ENCODE measurements at regions not wholly inside any gene's neighbourhood (a gene's known extent, or its start where the extent isn't known, plus 50 kb on each side); places are given as distances from the start of the nearest gene placed in this dataset.

DNA sequence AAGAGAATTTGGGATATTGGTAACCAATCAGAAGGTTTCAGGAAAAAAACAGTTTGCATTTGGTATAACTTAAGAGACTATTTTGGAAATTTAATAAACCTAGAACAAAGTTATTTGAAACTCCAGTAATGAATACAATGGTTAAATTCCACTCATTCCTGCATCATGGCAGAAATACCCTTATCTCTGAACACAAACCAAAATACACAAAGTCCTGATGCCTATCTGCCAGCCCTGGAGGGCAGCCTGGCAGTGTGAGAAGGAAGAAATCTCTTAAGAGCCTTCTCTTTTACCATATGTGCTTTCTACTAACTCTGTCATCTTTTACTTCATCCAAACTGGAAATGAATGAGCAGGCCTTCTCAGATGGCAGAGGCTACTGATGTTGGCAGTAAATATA, 147.1 kb upstream of the LYZL1 start:
- H3K4me3 ChIP-seq = no peak overlapping the region
- DNase-seq (ENCODE audit: low spot score) = peak; percentile 16
- H3K9me3 ChIP-seq = no peaks in the 10 kb centered on the region
- no peaks in the 10 kb centered on the region for H3K27me3 ChIP-seq (replicated peaks; ENCODE audit: insufficient read depth)
- no peaks in the 10 kb centered on the region for H3K36me3 ChIP-seq
- intact Hi-C loops (cut with DNase I) = no loop called here
- H3K4me1 ChIP-seq (replicated peaks) = no peaks in the 10 kb centered on the region
- H3K27ac ChIP-seq = no peak overlapping the region
- TF ChIP-seq POLR2AphosphoS5 (IDR thresholded peaks at IDR 0.05) (peak; percentile 43), POLR2A (IDR thresholded peaks at IDR 0.05) (no peak)
- TF ChIP-seq, protein P1, sequence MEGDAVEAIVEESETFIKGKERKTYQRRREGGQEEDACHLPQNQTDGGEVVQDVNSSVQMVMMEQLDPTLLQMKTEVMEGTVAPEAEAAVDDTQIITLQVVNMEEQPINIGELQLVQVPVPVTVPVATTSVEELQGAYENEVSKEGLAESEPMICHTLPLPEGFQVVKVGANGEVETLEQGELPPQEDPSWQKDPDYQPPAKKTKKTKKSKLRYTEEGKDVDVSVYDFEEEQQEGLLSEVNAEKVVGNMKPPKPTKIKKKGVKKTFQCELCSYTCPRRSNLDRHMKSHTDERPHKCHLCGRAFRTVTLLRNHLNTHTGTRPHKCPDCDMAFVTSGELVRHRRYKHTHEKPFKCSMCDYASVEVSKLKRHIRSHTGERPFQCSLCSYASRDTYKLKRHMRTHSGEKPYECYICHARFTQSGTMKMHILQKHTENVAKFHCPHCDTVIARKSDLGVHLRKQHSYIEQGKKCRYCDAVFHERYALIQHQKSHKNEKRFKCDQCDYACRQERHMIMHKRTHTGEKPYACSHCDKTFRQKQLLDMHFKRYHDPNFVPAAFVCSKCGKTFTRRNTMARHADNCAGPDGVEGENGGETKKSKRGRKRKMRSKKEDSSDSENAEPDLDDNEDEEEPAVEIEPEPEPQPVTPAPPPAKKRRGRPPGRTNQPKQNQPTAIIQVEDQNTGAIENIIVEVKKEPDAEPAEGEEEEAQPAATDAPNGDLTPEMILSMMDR (IDR thresholded peaks at IDR 0.05) = no peak

GRCh38 chr10:29142516-29143314, 146.2 kb upstream of the LYZL1 start:
- no peak overlapping the region for H3K27ac ChIP-seq
- no peak overlapping the region for H3K4me3 ChIP-seq
- WGBS = 83% methylated on average over 29 of the region's 29 CpGs
- no peaks in the 10 kb centered on the region for H3K27me3 ChIP-seq (replicated peaks; ENCODE audit: insufficient read depth)
- H3K36me3 ChIP-seq = no peaks in the 10 kb centered on the region
- H3K9me3 ChIP-seq = no peaks in the 10 kb centered on the region
- TF ChIP-seq POLR2A (IDR thresholded peaks at IDR 0.05) = no peak
- no peak for TF ChIP-seq POLR2AphosphoS5 (IDR thresholded peaks at IDR 0.05)
- TF ChIP-seq, protein P1 (IDR thresholded peaks at IDR 0.05) = no peak
- no peak for DNase-seq (ENCODE audit: low spot score)
- intact Hi-C loops (cut with DNase I) = no loop called here
- no peaks in the 10 kb centered on the region for H3K4me1 ChIP-seq (replicated peaks)

DNA sequence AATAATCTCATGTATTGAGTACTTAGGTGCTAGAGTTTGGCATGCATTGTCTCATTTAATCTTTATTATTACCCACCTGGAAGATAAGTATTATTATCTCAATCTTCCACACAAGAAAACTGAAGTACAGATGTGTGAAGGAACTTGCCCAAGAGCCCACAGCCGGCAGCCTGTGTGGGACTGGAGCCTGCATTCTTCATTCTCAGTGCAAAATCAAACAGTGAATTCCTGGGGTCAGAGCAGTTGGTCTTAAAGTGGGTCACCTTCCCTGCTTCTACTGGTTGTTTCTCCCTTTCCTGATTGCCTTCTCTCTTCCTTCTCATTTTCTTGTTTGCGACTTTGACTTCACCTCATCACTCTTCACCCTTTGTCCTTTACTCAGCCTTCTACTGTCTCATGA, 144.7 kb upstream of the LYZL1 start:
- no peak for DNase-seq (ENCODE audit: low spot score)
- H3K9me3 ChIP-seq = no peaks in the 10 kb centered on the region
- no peaks in the 10 kb centered on the region for H3K36me3 ChIP-seq
- H3K4me3 ChIP-seq = no peak overlapping the region
- no peak overlapping the region for H3K27ac ChIP-seq
- no peaks in the 10 kb centered on the region for H3K27me3 ChIP-seq (replicated peaks; ENCODE audit: insufficient read depth)
- TF ChIP-seq, protein P1 (IDR thresholded peaks at IDR 0.05) = no peak
- TF ChIP-seq POLR2A (IDR thresholded peaks at IDR 0.05) (no peak), POLR2AphosphoS5 (IDR thresholded peaks at IDR 0.05) (no peak)
- H3K4me1 ChIP-seq (replicated peaks) = no peaks in the 10 kb centered on the region
- 72% methylated on average over 2 of the region's 2 CpGs for WGBS
- intact Hi-C loops (cut with DNase I) = no loop called here

DNA sequence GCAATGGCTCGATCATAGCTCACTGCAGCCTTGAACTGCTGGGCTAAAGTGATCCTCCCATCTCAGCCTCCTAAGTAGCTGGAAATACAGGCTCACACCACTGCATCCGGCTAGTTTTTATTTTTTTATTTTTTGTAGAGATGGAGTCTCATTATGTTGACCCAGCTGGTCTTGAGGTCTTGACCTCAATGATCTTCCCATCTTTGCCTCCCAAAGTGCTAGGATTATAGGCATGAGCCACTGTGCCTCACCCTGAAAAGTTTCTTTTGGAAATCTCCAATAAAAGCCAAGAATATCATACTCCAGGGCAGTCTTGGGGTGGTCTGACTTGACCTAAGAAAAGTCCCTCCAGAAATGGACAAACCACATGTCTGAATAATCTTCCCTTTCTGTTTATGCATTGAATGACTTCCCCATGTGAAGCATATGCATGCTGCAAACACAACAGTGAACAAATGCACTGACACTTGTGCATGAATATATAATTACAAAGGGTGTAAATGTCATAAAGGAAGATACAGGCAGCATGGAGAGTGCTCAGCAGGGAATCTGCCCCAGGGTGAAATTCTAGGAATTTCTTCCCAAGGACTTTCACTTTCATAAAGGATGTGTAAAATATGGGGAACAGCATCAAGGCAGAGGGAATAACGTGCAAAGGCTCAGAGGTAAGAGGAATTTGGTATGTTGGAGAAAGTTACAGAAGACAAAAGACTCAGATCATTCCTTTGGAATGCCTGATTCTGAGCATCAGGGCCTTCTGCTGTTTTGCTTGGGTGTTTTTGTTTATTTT, 142.4 kb upstream of the LYZL1 start:
- no peak for DNase-seq (ENCODE audit: low spot score)
- Histone ChIP-seq H3K36me3 (no peaks in the 10 kb centered on the region), H3K4me3 (no peak overlapping the region), H3K9me3 (no peaks in the 10 kb centered on the region), H3K4me1 (replicated peaks) (no peaks in the 10 kb centered on the region), H3K27ac (no peak overlapping the region), H3K27me3 (replicated peaks; ENCODE audit: insufficient read depth) (no peaks in the 10 kb centered on the region)
- intact Hi-C loops (cut with DNase I) = no loop called here
- WGBS = 93% methylated on average over 3 of the region's 3 CpGs
- TF ChIP-seq, protein P1 (IDR thresholded peaks at IDR 0.05) = no peak
- TF ChIP-seq POLR2A (IDR thresholded peaks at IDR 0.05) (no peak), POLR2AphosphoS5 (IDR thresholded peaks at IDR 0.05) (no peak)
